GM21360 (cell line): ENCODE measurements at regions not wholly inside any gene's neighbourhood (a gene's known extent, or its start where the extent isn't known, plus 50 kb on each side); places are given as distances from the start of the nearest gene placed in this dataset.

Source experiments
- ATAC-seq: cut with Tn5 transposase; IDR thresholded peaks from one replicate; pipeline ENCODE4 v1.9.1; 2021; ENCODE audit warnings: mild to moderate bottlenecking, moderate library complexity; ENCODE audit not compliant: unreplicated experiment

DNA sequence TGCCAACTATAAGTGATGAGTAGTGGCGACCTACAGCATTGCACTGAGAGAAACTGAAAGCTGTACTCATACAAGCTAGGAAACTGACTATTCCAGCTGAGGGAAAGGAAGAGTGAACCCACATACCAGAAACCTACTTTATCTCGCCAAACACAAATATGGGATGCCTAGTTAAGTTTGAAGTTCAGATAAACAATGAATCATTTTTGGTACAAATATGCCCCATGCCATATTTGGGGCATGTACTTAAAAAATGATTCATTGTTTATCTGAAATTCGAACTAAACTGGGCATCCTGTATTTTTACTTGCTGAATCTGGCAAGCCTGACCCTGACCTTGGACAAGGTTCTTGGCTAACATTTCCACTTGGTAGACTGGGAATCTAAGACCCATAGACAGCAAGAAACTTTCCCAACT is 527.8 kb upstream of the PSMD7 start:
- no peak for ATAC-seq

DNA sequence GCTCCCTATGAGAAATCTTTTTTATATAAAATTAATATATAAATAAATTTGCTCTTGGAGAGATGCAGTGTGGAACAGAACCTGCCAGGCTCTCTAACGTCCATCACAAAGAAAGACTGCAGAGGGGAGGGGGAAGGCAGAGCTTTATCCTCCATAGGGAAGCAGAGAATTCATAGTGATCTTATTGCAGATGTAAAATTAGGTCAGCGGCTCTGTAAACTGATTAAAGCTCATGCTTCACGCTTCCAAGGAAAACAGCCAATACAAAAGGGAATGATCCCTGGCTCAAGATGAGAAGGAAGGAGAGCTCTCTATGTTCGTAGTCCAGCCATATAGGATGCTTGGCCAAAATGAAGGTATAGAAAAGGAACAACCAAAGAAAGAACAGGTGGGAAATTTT is 532.3 kb upstream of the PSMD7 start:
- ATAC-seq: no peak

DNA sequence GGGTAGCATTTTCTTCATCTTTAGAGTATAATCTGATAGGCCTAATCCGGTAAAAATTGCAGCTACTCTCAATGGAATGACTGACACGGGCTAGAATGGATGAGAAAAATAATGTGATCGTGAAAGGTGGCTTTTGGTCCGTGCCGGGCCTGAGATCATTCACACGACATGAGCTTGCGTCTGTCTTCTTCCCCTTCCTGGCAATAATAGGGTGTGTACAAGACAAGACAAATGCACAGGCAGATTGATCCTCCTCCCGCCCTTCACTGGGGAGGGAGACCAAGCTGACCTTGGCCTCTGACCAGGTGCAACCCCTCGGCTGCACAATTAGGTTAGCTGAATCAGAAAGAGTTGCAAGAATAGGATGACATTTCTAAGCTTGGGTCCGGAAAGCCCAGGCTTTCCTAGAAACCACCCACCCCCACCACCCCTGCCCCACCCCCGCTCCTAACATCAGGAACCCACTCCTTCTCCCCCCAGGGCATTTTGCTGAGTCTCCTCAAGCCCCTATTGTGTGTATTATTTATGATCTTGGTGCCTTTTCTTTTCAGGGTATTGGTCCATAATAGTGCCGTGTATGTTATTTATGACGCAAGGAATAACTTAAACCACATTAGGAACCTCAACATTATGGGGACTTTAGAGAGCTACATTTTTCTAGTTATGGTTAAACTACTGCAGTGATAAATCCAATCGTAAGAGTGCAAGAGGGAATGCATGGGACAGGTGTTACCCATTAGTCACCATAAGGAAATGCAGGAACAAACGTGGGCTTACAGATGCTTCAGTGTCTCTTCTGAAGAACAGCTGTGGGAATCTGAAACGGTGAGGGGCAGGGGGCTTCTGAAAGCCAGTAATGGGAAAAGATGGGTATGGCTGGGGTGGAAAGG is 540.1 kb upstream of the PSMD7 start:
- no peak for ATAC-seq

DNA sequence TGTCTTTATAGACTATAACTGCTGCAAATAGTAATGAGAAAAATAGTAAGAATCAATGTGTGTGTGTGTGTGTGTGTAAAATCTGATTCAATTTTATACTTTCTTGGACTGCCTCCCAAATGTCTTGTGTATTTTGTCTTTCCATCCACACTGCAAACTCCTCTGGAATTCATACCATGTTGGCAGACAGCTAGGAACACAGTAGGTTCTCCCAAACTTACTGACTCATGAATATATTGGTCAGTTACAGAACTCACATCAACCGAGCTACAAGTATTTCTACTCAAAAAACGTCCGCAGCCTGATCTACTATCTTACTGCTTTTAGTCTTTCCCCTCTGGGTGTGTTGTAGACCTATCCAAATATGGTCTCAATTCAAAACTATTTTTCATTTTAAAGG is 542.7 kb upstream of the PSMD7 start:
- no peak for ATAC-seq

DNA sequence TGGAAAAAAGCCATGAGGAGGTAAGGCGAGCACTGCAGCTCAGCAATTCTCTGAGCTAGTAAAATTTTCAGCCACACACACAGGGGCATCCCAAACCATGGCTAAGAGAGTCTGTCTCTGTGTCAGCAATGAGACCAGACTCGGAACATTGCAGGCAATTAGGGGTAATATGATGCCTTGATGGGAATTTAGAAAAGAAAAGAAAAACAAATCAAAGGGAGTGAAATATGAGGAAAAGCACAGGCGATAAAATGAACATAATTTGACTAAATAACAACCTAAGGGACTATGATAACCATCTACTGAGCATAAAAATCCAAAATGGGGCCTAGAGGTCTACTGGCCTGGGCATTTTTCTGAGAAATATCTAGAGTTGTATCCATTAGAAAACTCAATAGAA is 546.0 kb upstream of the PSMD7 start:
- ATAC-seq: no peak

DNA sequence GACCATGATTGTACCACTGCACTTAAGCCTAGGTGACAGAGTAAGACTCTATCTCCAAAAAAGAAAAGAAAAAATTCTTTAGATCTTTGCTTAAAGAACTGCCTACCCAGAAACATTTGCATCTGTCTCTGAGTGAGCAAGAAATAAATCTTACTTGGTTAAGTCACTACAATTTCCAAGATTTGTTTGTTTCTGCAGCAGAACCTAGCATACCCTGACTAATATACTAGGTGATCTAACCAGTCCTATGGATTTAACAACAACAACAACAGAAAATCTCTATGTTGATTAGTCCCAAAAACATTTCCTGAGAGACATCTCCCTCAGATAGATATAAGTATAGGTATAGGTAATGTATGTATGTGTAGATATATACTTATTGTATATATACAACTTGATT is 549.3 kb upstream of the PSMD7 start:
- no peak for ATAC-seq

DNA sequence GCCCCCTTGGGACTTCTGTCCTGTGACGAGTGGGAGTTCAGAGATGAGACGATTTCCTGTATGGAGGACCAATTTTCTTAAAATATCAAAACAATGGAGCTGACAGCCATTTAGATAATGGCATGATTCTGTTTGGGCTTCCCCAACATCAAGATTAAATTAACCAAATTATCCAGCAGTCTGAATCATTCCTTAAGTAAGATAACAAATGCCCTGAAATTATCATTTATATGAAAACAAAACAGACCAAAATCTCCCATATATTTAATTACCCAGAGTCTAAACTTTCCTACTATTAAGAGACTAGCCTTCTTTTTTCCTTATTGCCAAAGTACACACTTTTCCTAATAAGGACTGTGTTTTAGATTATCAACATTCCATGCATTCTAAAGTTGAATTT is 550.1 kb upstream of the PSMD7 start:
- no peak for ATAC-seq

DNA sequence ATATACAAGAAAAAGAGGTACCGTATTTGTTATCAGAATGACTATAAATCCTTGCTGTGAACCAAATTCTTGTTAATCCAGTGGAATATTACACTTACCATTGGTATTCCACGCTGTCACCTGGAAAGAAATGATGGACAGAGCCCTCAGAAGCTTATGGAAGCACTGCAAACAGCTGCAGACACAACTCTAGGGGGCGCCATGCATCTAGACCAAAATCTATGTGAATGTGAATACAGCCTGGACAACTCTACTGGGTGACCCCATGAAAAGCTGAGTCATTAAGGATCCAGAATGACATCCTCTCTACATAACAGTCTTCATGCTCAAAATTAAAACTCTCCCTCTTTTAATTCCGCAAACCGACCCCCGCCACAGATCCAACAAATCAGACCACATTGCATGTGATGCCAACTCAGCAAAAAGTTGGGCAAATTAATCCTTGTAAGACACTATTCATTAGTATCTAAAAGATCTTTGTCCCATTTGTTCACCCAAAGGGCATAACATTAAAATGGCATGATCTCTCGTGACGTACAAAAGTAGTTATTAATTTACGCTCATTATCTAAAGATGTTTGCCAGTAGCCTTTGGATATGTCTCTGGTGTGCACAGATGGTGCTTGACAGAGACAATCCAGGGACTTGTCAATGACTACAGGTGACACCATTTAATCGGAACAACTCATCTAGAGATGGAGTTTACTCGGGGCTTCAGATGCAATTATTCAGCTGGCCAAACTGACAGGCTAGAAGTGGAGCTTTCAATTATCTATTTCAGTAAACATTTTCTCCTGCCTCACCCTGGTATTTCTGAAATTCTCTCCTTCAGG is 552.7 kb upstream of the PSMD7 start:
- ATAC-seq: no peak

DNA sequence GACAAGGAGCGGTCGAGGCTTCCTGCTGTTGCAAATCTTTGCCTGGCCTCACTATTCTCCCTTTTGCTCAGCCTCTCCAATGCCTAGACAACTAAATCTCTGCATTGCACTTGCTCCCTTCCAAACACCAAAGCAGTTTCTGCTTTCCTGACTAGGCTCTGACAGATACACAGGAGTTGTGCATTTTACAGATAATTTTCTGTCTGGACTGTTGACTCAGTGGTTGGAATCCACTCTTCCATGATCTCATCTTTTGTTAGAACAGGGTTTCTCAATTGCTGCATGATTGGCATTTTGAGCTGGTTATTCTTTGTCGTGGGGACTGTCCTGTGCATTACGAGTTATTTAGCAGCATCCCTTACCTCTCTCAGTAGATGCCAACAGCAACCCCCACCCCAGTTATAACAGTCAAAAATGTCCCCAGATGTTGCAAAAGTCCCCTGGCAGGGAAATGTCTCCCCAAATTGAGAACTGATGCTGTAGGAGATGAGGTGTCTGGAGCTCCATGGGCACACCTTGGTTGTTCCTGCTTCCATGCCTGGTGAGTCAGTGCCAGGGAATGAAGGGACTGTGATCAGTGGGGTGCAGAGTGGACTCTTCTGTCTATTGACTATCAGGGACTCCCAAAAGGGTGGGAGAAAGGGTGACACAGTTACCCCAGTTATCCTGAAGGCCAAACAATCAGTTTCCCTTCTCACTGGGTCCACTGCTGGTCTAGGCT is 557.4 kb upstream of the PSMD7 start:
- ATAC-seq: no peak

DNA sequence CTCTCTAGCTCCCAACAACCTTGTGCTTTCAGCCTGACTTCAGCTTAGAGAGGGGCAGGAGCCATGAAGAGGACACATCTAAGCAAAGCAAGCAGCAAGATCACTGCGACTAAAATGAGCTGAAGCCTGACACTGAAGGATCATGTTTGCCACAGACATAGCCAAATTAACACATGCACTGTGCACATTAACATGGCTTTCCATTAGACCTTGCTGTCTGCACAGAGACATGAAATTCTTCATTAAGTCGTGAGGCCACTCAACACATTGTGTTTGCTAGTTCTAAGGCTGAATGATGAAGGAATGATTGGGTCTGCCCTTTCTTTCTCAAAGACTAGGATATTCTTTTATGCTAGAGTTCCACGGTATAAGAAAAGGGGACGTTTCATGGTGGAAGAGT is 558.3 kb upstream of the PSMD7 start:
- no peak for ATAC-seq

DNA sequence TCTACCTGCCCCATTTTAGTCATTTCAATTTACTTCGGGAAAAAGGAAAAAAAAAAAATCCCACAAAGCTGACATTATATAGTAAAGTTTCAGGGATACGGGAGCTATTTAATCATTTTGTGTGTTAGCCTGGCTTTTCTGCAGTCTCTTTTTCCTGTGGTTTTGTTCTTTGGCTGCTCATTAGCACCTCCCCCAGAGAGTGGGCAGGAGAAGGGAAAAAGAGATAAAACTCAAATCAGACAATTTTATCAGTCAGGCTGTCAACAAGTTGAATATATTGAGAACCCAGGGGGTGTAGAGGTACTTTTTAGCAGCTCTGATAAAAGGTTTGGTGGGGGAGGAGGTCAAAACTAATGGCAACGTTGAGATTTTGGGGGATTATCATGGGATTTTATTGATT is 559.0 kb upstream of the PSMD7 start:
- ATAC-seq: no peak

DNA sequence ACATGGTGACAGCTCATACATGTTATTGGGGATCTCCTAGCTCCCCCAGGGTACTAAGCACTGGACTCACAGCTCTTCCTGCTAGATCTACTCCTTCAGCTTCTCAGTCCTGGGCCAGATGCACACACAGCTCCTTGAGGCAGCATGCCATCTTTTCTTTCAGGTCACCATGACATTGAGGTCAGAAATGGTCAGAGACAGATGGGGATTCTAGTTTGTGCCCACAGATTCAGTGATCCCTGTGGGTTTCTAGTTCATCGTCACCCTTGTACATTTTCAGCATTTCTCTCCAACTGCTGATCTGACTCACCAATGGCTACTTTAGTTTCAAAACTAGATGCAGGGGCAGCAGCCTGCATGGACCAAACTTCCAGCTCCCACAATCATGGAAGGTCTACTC is 560.7 kb upstream of the PSMD7 start:
- ATAC-seq: no peak

DNA sequence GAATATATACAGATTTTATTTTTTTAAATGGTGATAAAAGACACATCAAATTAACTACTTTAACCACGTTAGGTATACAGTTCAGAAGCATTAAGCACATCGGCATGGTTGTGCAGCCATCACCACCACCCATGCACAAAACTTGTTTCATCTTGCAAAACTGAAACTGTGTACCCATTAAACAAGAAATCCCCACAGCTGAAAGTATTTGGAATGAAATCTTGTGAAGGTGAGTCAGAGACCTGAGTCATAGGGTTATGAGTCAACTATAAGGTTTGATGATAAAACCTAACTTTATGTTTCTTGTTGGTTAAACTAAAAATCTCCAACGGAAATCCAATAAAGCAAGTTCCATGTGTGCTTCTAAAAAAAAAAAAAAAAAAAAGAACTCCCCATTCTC is 561.6 kb upstream of the PSMD7 start:
- no peak for ATAC-seq

DNA sequence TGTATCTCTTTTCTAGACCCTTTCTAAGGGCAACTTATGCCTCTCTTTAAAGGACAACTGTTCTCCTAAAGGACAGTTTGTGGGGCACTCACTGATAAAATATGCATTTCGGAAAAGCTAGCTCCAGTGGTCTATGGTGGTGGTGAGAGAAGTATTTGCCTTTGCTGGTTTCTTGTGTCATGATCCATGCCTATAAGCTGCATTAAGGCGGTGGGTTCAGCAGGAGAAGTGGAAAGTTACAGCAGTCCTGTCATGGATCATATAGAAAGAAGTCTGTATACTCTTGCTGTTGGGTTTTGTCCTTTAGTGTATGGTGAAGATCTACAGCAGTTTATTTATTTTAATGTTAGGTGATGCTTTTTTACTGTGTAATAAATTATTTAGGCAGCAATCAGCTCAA is 563.9 kb upstream of the PSMD7 start:
- ATAC-seq: no peak

DNA sequence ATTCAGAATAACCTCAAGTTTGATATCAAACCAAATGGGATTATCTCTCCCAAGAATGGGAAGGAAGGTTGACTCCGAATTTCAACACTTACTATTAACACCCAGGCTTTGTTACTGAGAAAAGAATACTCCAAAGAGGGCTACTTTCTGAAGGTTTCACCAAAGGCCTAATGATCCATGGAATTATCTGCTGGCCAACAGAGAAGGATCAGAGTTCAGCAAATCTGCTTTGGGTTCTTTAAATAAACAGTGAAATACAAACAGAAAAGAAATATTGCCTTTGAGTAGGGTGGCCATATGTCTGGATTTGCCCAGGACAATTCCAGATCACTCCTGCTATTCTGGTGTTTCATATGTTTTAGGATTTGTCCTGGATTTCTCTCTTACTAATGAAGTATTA is 564.5 kb upstream of the PSMD7 start:
- ATAC-seq: no peak

DNA sequence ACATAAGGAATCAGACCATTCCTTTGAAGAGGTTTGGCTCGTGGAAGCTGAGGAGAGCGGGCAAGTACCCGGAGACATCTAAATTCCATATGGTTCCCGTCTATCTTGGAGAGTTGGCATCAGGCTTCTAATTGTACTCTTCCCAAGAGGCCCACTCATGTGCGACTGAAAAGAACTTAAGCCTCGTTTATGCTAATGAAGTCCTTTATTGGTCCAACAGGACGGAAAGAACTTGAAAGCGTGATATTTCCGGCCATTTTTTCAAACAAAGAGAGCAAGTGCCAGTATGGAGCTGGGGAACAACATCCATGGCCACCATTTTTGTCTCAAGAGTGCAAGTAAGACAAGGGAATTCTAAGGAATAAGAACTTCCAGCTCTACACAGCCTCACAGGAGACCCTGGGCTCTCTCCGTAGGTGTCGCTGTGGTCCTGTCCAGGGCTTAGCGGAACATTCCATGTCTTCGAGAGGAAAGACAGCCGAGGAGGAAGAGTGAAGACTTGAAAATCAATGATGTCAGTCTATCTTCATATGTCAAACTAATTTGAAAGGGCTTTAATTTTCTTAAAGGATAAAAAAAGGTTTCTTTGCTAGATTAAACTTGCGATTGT is 566.0 kb upstream of the PSMD7 start:
- ATAC-seq: no peak

DNA sequence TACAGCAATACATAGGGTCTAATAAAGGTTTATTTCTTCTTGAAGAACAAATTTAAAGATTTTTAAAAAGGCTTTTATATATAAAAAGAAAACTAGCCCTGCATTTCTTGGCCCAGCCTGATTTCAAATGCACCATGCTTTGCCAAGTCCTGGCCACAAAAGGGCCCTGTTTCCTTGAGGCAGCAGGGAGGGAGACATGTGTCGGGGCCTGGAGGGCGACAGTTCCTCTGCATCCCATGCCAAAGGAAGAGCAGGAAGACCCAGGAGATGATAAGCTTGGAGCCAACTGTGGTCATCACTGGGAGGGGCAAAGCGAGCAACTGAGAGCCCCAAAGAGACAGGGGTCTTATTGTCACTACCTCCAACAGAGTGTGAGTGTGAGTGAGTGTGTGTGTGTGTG is 571.5 kb upstream of the PSMD7 start:
- ATAC-seq: no peak

DNA sequence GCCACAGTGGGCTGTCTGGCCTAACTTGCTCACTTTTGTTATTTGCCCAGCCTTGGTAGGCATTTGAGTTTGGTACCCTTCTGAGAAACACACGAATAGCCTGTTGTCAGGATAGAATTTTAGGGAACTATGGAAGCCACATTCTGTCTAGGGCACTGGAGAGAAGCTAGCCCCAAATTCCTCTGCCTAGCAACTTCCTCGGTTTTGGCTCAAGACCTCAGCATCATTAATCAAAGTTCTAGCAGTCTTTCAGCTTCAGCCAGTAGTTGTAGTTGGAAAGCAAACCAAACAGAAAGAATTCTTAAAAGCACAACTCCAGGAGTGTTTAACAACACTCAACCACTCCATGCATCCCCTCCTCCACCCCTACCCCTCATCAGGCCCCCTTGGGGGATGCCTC is 572.1 kb upstream of the PSMD7 start:
- no peak for ATAC-seq

DNA sequence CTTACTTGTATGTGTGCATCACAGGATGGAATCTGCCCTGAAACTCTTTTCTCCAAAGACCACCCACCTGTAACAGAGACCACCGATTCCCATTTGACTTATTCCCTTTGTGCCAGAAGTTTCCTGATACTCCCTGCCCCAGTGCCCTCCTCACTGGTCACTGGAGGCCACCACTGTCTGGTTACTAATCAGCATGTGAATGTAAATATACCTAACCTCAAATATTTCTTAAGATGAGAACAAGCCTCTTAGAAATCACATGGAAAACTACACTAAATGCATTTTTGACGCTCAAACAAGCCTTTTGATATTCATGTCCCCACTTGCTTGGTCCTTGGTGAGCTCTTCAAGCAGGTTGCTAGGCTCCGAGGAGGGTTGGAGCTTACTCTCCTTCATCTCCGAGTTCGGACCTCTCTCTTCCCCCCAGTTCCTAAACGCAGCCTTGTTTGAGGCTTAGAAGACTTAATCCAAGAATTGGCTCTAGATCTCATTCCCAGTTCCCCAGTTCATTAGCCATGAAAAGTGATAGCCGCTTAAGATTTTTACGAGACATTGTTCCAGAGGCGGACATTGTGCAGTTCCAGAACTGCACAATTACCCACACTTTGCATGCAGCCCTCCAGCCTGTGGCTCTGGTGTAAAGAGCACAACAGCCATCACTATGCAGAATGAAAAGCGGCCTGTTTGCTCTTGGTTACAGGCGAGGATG is 579.2 kb upstream of the PSMD7 start:
- ATAC-seq: no peak

DNA sequence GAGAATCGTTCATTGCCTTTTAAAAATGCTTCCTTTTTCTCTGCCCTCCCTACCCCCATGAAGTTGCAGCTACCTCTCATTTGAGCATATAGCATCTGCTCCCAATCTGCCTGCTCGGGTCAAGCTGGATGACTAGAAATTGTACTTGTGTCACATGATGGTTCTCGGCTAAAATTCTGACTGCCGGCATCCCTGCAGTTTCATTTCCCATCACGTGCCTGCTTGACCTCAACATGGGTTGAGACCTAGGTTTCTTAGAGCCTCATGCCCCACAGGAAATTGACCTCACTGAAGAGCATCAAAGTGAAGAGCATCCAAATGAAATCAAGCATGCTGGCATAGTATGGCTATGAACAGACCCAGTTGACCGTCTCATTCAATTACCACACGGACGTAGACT is 581.6 kb upstream of the PSMD7 start:
- ATAC-seq: no peak
